Endodermal cell (in vitro differentiated cells): ENCODE measurements at regions not wholly inside any gene's neighbourhood (a gene's known extent, or its start where the extent isn't known, plus 50 kb on each side); places are given as distances from the start of the nearest gene placed in this dataset.
"Not testable (repeated sequence)": the region's sequence is repeated elsewhere in the genome, so short reads cannot be mapped to it uniquely, and the experiment has no call there.

Experiments used
- DNase-seq: peaks from one replicate; pipeline ENCODE4 v3.0.0-alpha.2; 2017
- H3K27ac ChIP-seq: 2 replicates; pipeline ENCODE4 v1.5.1; 2013; ENCODE audit warnings: mild to moderate bottlenecking, low read depth, low read length, moderate library complexity
- H3K27me3 ChIP-seq: 2 replicates; pipeline ENCODE4 v1.6.1; 2013; ENCODE audit warnings: mild to moderate bottlenecking, low read length, moderate library complexity; ENCODE audit not compliant: insufficient read depth, control insufficient read depth, poor library complexity, severe bottlenecking
- H3K36me3 ChIP-seq: 2 replicates; pipeline ENCODE4 v1.7.0; 2013; ENCODE audit warnings: mild to moderate bottlenecking, low read length, moderate library complexity; ENCODE audit not compliant: control insufficient read depth, insufficient read depth
- H3K4me1 ChIP-seq: one replicate; pipeline ENCODE4 v1.7.0; 2013; ENCODE audit warnings: low read length; ENCODE audit not compliant: control insufficient read depth, insufficient read depth
- H3K4me3 ChIP-seq: 2 replicates; pipeline ENCODE4 v1.5.1; 2013; ENCODE audit warnings: mild to moderate bottlenecking, low read length, moderate library complexity
- H3K9ac ChIP-seq: 2 replicates; pipeline ENCODE4 v1.6.1; 2013; ENCODE audit warnings: mild to moderate bottlenecking, low read length, moderate library complexity; ENCODE audit not compliant: poor library complexity, severe bottlenecking; ENCODE audit errors: extremely low read depth
- H3K9me3 ChIP-seq: 2 replicates; pipeline ENCODE4 v1.6.1; 2013; ENCODE audit warnings: mild to moderate bottlenecking, low read length, moderate library complexity; ENCODE audit not compliant: control insufficient read depth
- H3K27ac Mint-ChIP-seq: 2 replicates; pipeline ENCODE4 v1.8.0; 2020; ENCODE audit warnings: mixed read lengths
- H3K27me3 Mint-ChIP-seq: 2 replicates; pipeline ENCODE4 v1.8.0; 2021; ENCODE audit warnings: mild to moderate bottlenecking, mixed read lengths; ENCODE audit not compliant: insufficient read depth
- H3K36me3 Mint-ChIP-seq: 2 replicates; pipeline ENCODE4 v1.8.0; 2020; ENCODE audit warnings: low read depth, mixed read lengths
- H3K4me1 Mint-ChIP-seq: 2 replicates; pipeline ENCODE4 v1.8.0; 2020; ENCODE audit warnings: mixed read lengths
- H3K4me3 Mint-ChIP-seq: 2 replicates; pipeline ENCODE4 v1.8.0; 2020; ENCODE audit warnings: mild to moderate bottlenecking, moderate library complexity, mixed read lengths
- H3K9me3 Mint-ChIP-seq: 2 replicates; pipeline ENCODE4 v1.8.0; 2020; ENCODE audit warnings: mild to moderate bottlenecking, mixed read lengths
- WGBS, 2 experiments: methylation state at CpG; one replicate each; pipeline versions ENCODE4 v1.1.5 to v1.1.7; 2013; ENCODE audit warnings: missing lambda C conversion rate in 2 of 2, mixed read lengths in 1 of 2; ENCODE audit not compliant: insufficient coverage in 1 of 2, insufficient read length in 1 of 2; 5-methylcytosine and 5-hydroxymethylcytosine counted together

DNA sequence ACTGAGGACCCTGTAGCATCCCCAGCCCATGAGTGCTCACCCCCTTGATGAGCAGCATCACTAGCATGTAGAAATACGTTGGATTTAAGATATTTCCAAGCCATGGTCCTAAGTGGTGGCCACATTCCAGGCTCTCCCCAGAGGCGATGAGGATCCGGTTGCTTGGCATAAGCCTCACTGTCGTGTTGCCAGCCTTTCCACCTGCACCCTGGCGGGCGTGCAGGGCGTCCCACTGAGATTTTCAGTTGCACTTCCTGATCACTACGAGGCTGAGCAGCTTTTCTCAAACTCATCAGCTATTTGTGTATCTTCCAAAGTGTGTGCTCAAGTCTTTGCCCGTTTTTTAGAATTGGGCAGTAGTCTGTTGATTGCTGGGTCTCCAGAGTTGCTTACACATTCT lies 326.3 kb downstream of the CACNA1B start:
- H3K36me3 Mint-ChIP-seq = not testable (repeated sequence)

DNA sequence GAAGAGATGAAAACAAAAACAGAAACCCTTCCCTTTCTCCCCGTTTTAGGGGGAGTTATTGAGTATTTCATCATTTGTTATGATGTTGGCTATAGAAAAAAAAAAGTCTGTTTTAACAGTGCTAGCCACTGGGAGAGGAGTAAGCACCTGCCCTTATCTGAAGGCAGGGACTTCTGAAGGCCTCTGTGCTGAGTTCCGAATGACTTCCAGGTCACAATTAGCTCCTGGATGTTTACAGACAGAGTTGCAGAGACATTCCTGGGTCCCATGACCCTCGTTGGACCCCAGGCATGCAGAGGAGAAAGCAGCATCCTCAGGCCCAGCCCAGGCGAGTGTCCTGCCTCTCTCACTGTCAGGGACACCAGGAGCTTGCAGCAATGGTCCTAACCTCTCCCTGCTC lies 328.5 kb downstream of the CACNA1B start:
- H3K36me3 Mint-ChIP-seq = not testable (repeated sequence)

More for the DNA sequence above, 326.3 kb downstream of the CACNA1B start:
- 81 to 83% methylated on average over 7 to 8 of the region's 9 CpGs for WGBS, 2 experiments
- H3K36me3 ChIP-seq, H3K9me3 Mint-ChIP-seq, H3K27ac Mint-ChIP-seq, H3K27me3 ChIP-seq, H3K27me3 Mint-ChIP-seq, DNase-seq, H3K4me1 Mint-ChIP-seq, H3K4me3 ChIP-seq, H3K4me1 ChIP-seq, H3K4me3 Mint-ChIP-seq, H3K9ac ChIP-seq, H3K9me3 ChIP-seq, H3K27ac ChIP-seq: not testable (repeated sequence)

DNA sequence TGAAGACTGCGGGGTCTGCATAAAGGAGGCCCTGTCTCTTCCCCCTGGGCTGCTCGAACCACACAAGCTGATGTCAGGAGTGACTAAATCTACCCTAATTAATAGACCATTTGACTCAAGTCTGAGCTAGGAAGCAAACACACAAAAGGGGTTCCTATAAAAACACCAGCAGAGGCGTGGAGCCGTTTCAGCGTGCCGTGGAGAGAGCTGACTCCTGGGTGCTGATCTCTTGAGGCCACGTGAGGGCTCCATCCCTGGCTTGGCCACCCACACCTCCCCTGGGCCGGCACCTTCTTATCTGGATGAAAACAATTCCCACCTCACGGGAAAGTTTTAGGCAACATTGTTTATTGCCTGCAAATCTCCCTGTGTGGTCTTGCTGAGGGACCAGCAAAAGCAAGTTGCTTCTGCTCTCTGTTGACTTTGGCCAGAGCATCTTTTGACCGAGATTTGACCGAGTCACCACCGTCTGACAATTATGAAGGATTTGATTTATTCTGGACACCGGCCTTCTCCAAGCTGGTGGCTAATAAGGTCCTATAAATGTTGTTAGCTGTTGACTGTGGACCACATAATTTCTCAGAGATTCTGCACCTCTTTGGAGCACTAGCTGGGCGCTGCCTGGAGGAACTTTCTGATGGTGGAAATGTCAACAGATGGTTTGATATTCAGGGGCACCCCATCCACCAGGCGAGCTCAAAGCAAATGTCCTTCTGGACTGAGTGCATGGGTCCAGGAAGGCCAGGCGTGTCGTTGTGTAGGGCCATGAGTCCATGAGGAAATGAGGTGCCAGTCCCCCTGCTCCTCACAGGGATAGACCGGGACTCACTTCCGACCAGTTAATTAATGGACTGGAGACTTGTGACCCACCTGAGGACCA lies 330.0 kb downstream of the CACNA1B start:
- not testable (repeated sequence) for H3K9me3 ChIP-seq, H3K9me3 Mint-ChIP-seq, H3K27ac ChIP-seq, H3K36me3 ChIP-seq, H3K36me3 Mint-ChIP-seq, H3K4me3 ChIP-seq, H3K4me1 ChIP-seq, H3K9ac ChIP-seq, H3K27me3 ChIP-seq, H3K4me3 Mint-ChIP-seq, H3K27ac Mint-ChIP-seq
- 81 to 92% methylated on average over 2 to 15 of the region's 19 CpGs for WGBS, 2 experiments
- H3K4me1 Mint-ChIP-seq = peaks cover 16% of the 10 kb centered on the region
- peaks cover 13% of the 10 kb centered on the region for H3K27me3 Mint-ChIP-seq
- DNase-seq = peak; percentile 22

More for the DNA sequence above, 328.5 kb downstream of the CACNA1B start:
- 84% methylated on average over 1 of the region's 4 CpGs; no CpG with 5 or more reads in 1 of the 2 experiments for WGBS, 2 experiments
- H3K36me3 ChIP-seq, H3K9me3 Mint-ChIP-seq, H3K4me3 Mint-ChIP-seq, H3K9me3 ChIP-seq, H3K27ac Mint-ChIP-seq, H3K4me1 ChIP-seq, H3K27me3 ChIP-seq, H3K9ac ChIP-seq, H3K4me3 ChIP-seq, H3K27ac ChIP-seq: not testable (repeated sequence)
- DNase-seq = peak; percentile 26
- H3K4me1 Mint-ChIP-seq = peaks cover 18% of the 10 kb centered on the region
- H3K27me3 Mint-ChIP-seq = peaks cover 15% of the 10 kb centered on the region

DNA sequence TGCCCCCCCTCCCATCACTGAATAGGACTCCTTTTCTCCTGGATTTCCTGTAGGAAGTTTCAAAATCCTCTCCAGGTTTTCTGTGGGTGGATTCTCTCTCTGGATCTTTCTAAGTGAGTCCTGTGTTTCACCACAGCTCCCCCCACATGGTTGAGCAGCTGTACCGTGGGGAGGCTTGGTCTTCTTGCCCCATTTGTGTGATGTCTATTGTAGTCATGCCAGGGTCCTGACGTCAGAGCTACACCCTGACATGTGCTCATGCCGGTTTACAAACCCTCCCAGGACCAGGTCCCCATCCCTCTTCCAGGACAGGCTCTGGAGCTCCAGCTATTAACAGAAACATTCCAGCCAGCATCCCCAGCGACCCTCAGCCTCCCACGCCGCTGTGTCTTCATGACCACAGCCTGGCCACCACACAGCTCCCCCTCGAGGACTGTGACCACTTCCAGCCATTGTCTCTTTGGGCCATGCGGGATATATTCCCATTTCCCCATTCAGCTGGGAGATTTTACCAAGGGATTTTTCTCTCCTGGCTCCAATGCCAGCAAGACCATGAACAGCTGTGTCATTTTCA lies 331.6 kb downstream of the CACNA1B start:
- not testable (repeated sequence) for H3K4me3 ChIP-seq, H3K27ac Mint-ChIP-seq, H3K27me3 ChIP-seq, H3K4me3 Mint-ChIP-seq, H3K4me1 ChIP-seq, H3K27ac ChIP-seq, H3K36me3 ChIP-seq, H3K36me3 Mint-ChIP-seq, H3K9ac ChIP-seq, H3K9me3 Mint-ChIP-seq, H3K9me3 ChIP-seq
- H3K4me1 Mint-ChIP-seq = peaks cover 16% of the 10 kb centered on the region
- 0% methylated on average over 1 of the region's 8 CpGs; no CpG with 5 or more reads in 1 of the 2 experiments for whole genome bisulfite sequencing, 2 experiments
- peak; percentile 27 for DNase-seq
- peaks cover 11% of the 10 kb centered on the region for H3K27me3 Mint-ChIP-seq

DNA sequence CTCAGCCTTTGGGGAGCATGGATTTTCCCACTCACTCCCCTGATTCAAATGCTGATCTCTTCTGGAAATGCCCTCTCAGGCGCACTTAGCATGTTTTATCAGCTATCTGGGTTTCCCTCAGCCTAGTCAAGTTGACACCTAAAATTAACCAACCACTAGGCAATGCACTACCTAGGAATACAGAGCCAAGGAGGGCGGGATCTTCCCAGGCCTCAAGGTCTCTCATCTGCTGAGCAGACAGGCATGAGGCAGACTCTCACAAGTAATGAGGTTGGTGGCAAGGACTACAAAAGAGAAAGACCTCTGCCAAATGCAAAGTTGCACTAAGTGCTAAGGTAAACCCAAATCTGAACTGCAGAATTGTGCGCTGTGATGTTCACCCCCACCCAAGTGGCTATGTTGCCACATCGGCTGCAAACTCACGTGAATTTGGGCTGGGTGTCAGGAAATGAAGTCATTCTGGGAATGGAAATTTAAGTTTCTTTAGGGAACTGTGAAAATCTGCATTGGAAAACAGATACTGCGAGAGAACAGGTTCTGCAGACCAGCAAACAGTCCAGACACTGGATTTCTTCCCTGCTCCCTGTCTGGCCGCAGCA lies 332.9 kb downstream of the CACNA1B start:
- DNase-seq = peak; percentile 21
- H3K36me3 ChIP-seq, H3K36me3 Mint-ChIP-seq, H3K27ac Mint-ChIP-seq, H3K4me3 Mint-ChIP-seq, H3K27me3 ChIP-seq, H3K4me1 ChIP-seq, H3K9ac ChIP-seq, H3K27ac ChIP-seq, H3K9me3 ChIP-seq, H3K4me3 ChIP-seq, H3K9me3 Mint-ChIP-seq: not testable (repeated sequence)
- Mint-ChIP-seq H3K4me1 (peaks cover 16% of the 10 kb centered on the region), H3K27me3 (peaks cover 16% of the 10 kb centered on the region)
- WGBS, 2 experiments = 65 to 86% methylated on average over 2 to 4 of the region's 7 CpGs

DNA sequence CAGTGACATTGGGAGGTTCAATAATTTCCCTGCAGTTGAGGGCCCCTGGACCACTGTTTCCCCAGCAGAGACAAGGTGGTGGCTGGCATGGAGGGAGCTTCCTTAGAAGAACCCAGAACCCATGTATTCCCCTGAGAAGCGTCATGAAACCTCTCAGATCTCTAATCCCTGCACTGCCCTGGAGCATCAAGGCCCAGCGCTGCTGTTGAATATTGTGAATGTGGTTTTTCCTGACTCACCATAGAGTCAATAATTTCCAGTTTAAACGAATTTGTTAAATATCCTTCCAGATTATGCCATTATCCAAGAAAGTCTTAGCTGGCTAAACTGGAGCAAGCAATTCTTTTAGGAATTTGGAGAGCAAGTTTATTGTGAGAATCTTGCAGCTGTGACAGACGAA lies 333.5 kb downstream of the CACNA1B start:
- WGBS, 2 experiments = 53% methylated on average over 1 of the region's 4 CpGs; no CpG with 5 or more reads in 1 of the 2 experiments
- H3K36me3 ChIP-seq, DNase-seq, H3K27ac Mint-ChIP-seq, H3K9me3 Mint-ChIP-seq, H3K36me3 Mint-ChIP-seq, H3K4me3 Mint-ChIP-seq, H3K9ac ChIP-seq, H3K9me3 ChIP-seq, H3K27ac ChIP-seq, H3K4me3 ChIP-seq, H3K4me1 ChIP-seq, H3K27me3 ChIP-seq: not testable (repeated sequence)
- peaks cover 18% of the 10 kb centered on the region for H3K27me3 Mint-ChIP-seq
- peaks cover 16% of the 10 kb centered on the region for H3K4me1 Mint-ChIP-seq
